ENCODE measurements at regions not wholly inside any gene's neighbourhood (a gene's known extent, or its start where the extent isn't known, plus 50 kb on each side); places are given as distances from the start of the nearest gene placed in this dataset.

- CTCF ChIA-PET: no interaction called here
- Histone ChIP-seq H3K4me1 (ENCODE audit: insufficient read depth, low read length) (no peaks in the 10 kb centered on the region), H3K27me3 (ENCODE audit: insufficient read depth, low read length, poor library complexity, severe bottlenecking) (no peaks in the 10 kb centered on the region), H3K4me3 (ENCODE audit: low read length) (no peak overlapping the region), H3K36me3 (ENCODE audit: insufficient read depth, low read length) (no peaks in the 10 kb centered on the region), H3K9me3 (ENCODE audit: low read length) (no peaks in the 10 kb centered on the region), H3K27ac (ENCODE audit: low read depth, low read length) (no peak overlapping the region)
- Mint-ChIP-seq H3K4me3 (no peak overlapping the region), H3K36me3 (no peaks in the 10 kb centered on the region), H3K27me3 (peaks cover 0 to 5% of the 10 kb centered on the region in 2 donors), H3K9me3 (peaks cover 0 to 6% (median 2%) of the 10 kb centered on the region in 5 donors), H3K27ac (no peak overlapping the region), H3K4me1 (no peaks in the 10 kb centered on the region)
- POLR2A ChIA-PET: no interaction called here
- no peak for DNase-seq
These were observed 132.3 kb downstream of the HMX1 start for GRCh38 chr4:8739317-8739716.

GRCh38 chr4:8738471-8738931 is 133.1 kb downstream of the HMX1 start:
- H3K27ac ChIP-seq (ENCODE audit: low read depth, low read length): no peak overlapping the region
- ChIA-PET POLR2A (no interaction called here), CTCF (no interaction called here)
- H3K4me3 ChIP-seq (ENCODE audit: low read length): no peak overlapping the region
- Mint-ChIP-seq H3K4me3 (no peak overlapping the region), H3K4me1 (no peaks in the 10 kb centered on the region), H3K36me3 (no peaks in the 10 kb centered on the region), H3K9me3 (peaks cover 0 to 7% (median 5%) of the 10 kb centered on the region in 5 donors), H3K27me3 (peaks cover 0 to 5% of the 10 kb centered on the region in 2 donors), H3K27ac (no peak overlapping the region)
- no peak for DNase-seq
- no peaks in the 10 kb centered on the region for H3K4me1 ChIP-seq (ENCODE audit: insufficient read depth, low read length)
- no peaks in the 10 kb centered on the region for H3K36me3 ChIP-seq (ENCODE audit: insufficient read depth, low read length)
- H3K27me3 ChIP-seq (ENCODE audit: insufficient read depth, low read length, poor library complexity, severe bottlenecking): no peaks in the 10 kb centered on the region
- no peaks in the 10 kb centered on the region for H3K9me3 ChIP-seq (ENCODE audit: low read length)

- Mint-ChIP-seq H3K36me3 (no peaks in the 10 kb centered on the region), H3K4me1 (no peaks in the 10 kb centered on the region), H3K9me3 (peaks cover 0 to 7% (median 4%) of the 10 kb centered on the region in 5 donors), H3K27ac (no peak overlapping the region), H3K27me3 (peaks cover 0 to 4% of the 10 kb centered on the region in 2 donors), H3K4me3 (no peak overlapping the region)
- no peak for DNase-seq
- Histone ChIP-seq H3K4me3 (ENCODE audit: low read length) (no peak overlapping the region), H3K4me1 (ENCODE audit: insufficient read depth, low read length) (no peaks in the 10 kb centered on the region), H3K27ac (ENCODE audit: low read depth, low read length) (no peak overlapping the region), H3K36me3 (ENCODE audit: insufficient read depth, low read length) (no peaks in the 10 kb centered on the region), H3K9me3 (ENCODE audit: low read length) (no peaks in the 10 kb centered on the region), H3K27me3 (ENCODE audit: insufficient read depth, low read length, poor library complexity, severe bottlenecking) (no peaks in the 10 kb centered on the region)
- POLR2A ChIA-PET: no interaction called here
- CTCF ChIA-PET: interaction anchor here (1.2 kb wide), 1 partner anchor 17 kb away, joined by 3 read pairs; no protein-coding TSS in a partner anchor
These were observed 133.9 kb downstream of the HMX1 start for GRCh38 chr4:8737601-8738279.

GRCh38 chr4:8737075-8737474 is 134.6 kb downstream of the HMX1 start:
- H3K4me1 Mint-ChIP-seq: no peaks in the 10 kb centered on the region
- DNase-seq: no peak
- ChIA-PET POLR2A (no interaction called here), CTCF (interaction anchor here (1.2 kb wide), 1 partner anchor 16 kb away, joined by 3 read pairs; no protein-coding TSS in a partner anchor)
- Histone ChIP-seq H3K36me3 (ENCODE audit: insufficient read depth, low read length) (no peaks in the 10 kb centered on the region), H3K4me1 (ENCODE audit: insufficient read depth, low read length) (no peaks in the 10 kb centered on the region), H3K9me3 (ENCODE audit: low read length) (no peaks in the 10 kb centered on the region), H3K27ac (ENCODE audit: low read depth, low read length) (no peak overlapping the region), H3K4me3 (ENCODE audit: low read length) (no peak overlapping the region), H3K27me3 (ENCODE audit: insufficient read depth, low read length, poor library complexity, severe bottlenecking) (no peaks in the 10 kb centered on the region)
- H3K36me3 Mint-ChIP-seq: no peaks in the 10 kb centered on the region
- no peak overlapping the region for H3K27ac Mint-ChIP-seq
- H3K27me3 Mint-ChIP-seq: peaks cover 0 to 4% of the 10 kb centered on the region in 2 donors
- H3K4me3 Mint-ChIP-seq: no peak overlapping the region
- H3K9me3 Mint-ChIP-seq: peaks cover 0 to 7% (median 4%) of the 10 kb centered on the region in 5 donors

- no peak overlapping the region for H3K4me3 ChIP-seq (ENCODE audit: low read length)
- ChIA-PET CTCF (no interaction called here), POLR2A (no interaction called here)
- H3K36me3 Mint-ChIP-seq: no peaks in the 10 kb centered on the region
- no peak overlapping the region for H3K27ac ChIP-seq (ENCODE audit: low read depth, low read length)
- H3K9me3 Mint-ChIP-seq: peaks cover 0 to 7% (median 4%) of the 10 kb centered on the region in 5 donors
- H3K27me3 ChIP-seq (ENCODE audit: insufficient read depth, low read length, poor library complexity, severe bottlenecking): no peaks in the 10 kb centered on the region
- H3K36me3 ChIP-seq (ENCODE audit: insufficient read depth, low read length): no peaks in the 10 kb centered on the region
- DNase-seq: no peak
- H3K4me1 Mint-ChIP-seq: no peaks in the 10 kb centered on the region
- peaks cover 0 to 4% of the 10 kb centered on the region in 2 donors for H3K27me3 Mint-ChIP-seq
- H3K4me1 ChIP-seq (ENCODE audit: insufficient read depth, low read length): no peaks in the 10 kb centered on the region
- no peak overlapping the region for H3K4me3 Mint-ChIP-seq
- H3K9me3 ChIP-seq (ENCODE audit: low read length): no peaks in the 10 kb centered on the region
- H3K27ac Mint-ChIP-seq: no peak overlapping the region
These were observed 135.4 kb downstream of the HMX1 start for GRCh38 chr4:8736090-8736825.

- H3K4me3 Mint-ChIP-seq: no peak overlapping the region
- no peak overlapping the region for H3K27ac Mint-ChIP-seq
- no peaks in the 10 kb centered on the region for H3K27me3 Mint-ChIP-seq
- no peak overlapping the region for H3K27ac ChIP-seq (ENCODE audit: low read depth, low read length)
- no peaks in the 10 kb centered on the region for H3K36me3 ChIP-seq (ENCODE audit: insufficient read depth, low read length)
- no peak for DNase-seq
- H3K36me3 Mint-ChIP-seq: no peaks in the 10 kb centered on the region
- no peaks in the 10 kb centered on the region for H3K27me3 ChIP-seq (ENCODE audit: insufficient read depth, low read length, poor library complexity, severe bottlenecking)
- peaks cover 0 to 7% (median 4%) of the 10 kb centered on the region in 5 donors for H3K9me3 Mint-ChIP-seq
- no peak overlapping the region for H3K4me3 ChIP-seq (ENCODE audit: low read length)
- no peaks in the 10 kb centered on the region for H3K9me3 ChIP-seq (ENCODE audit: low read length)
- ChIA-PET POLR2A (no interaction called here), CTCF (no interaction called here)
- no peaks in the 10 kb centered on the region for H3K4me1 ChIP-seq (ENCODE audit: insufficient read depth, low read length)
- H3K4me1 Mint-ChIP-seq: no peaks in the 10 kb centered on the region
These were observed 136.2 kb downstream of the HMX1 start for GRCh38 chr4:8735236-8736089.

- no peaks in the 10 kb centered on the region for H3K27me3 ChIP-seq (ENCODE audit: insufficient read depth, low read length, poor library complexity, severe bottlenecking)
- Mint-ChIP-seq H3K4me3 (no peak overlapping the region), H3K36me3 (no peaks in the 10 kb centered on the region), H3K9me3 (peaks cover 0 to 7% (median 4%) of the 10 kb centered on the region in 5 donors), H3K27ac (peak overlapping the region in 1 of 8 donors; percentile 86), H3K27me3 (no peaks in the 10 kb centered on the region), H3K4me1 (no peaks in the 10 kb centered on the region)
- no peaks in the 10 kb centered on the region for H3K36me3 ChIP-seq (ENCODE audit: insufficient read depth, low read length)
- ChIA-PET CTCF (no interaction called here), POLR2A (no interaction called here)
- no peaks in the 10 kb centered on the region for H3K9me3 ChIP-seq (ENCODE audit: low read length)
- no peak overlapping the region for H3K4me3 ChIP-seq (ENCODE audit: low read length)
- H3K27ac ChIP-seq (ENCODE audit: low read depth, low read length): no peak overlapping the region
- no peak for DNase-seq
- no peaks in the 10 kb centered on the region for H3K4me1 ChIP-seq (ENCODE audit: insufficient read depth, low read length)
These were observed 138.9 kb downstream of the HMX1 start for GRCh38 chr4:8732681-8733243.

Data from CD8-positive, alpha-beta memory T cell (primary cell).